Right hindlimb (tissue), 1 donor: ENCODE measurements at regions not wholly inside any gene's neighbourhood (a gene's known extent, or its start where the extent isn't known, plus 50 kb on each side); places are given as distances from the start of the nearest gene placed in this dataset.

Source experiments
- DNase-seq: peaks from one replicate; pipeline ENCODE4 v3.0.0-alpha.2; 2018

- DNase-seq: no peak
Observed at GRCh38 chr18:51611326-51611725, 413.8 kb upstream of the MEX3C start.

DNA sequence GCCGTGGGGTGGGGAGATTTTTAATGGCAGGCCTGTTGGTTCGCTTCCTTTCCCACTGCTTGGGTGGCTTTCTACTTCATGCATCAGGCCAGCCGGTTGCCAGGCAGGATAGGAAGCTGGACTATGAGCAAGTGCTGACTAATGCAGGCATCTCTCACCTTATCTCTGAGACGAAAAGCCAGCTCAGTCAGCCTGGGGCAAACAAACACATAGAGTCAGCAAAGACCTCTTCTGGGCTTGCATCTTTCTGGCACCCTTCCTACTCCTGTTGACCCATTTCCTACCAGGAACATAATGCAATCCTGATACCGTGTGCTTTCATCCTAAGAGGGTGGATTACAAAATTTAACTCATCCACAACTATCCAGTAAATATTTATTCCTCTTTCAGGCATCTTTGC lies 416.6 kb upstream of the MEX3C start:
- no peak for DNase-seq

- DNase-seq: peak; percentile 58
Observed at GRCh38 chr18:51614967-51615571, 417.6 kb upstream of the MEX3C start.

- no peak for DNase-seq
Observed at GRCh38 chr18:51617167-51617566, 419.7 kb upstream of the MEX3C start.

- no peak for DNase-seq
Observed at GRCh38 chr18:51617572-51618260, 420.2 kb upstream of the MEX3C start.

GRCh38 chr18:51619283-51619682 lies 421.8 kb upstream of the MEX3C start:
- no peak for DNase-seq

DNA sequence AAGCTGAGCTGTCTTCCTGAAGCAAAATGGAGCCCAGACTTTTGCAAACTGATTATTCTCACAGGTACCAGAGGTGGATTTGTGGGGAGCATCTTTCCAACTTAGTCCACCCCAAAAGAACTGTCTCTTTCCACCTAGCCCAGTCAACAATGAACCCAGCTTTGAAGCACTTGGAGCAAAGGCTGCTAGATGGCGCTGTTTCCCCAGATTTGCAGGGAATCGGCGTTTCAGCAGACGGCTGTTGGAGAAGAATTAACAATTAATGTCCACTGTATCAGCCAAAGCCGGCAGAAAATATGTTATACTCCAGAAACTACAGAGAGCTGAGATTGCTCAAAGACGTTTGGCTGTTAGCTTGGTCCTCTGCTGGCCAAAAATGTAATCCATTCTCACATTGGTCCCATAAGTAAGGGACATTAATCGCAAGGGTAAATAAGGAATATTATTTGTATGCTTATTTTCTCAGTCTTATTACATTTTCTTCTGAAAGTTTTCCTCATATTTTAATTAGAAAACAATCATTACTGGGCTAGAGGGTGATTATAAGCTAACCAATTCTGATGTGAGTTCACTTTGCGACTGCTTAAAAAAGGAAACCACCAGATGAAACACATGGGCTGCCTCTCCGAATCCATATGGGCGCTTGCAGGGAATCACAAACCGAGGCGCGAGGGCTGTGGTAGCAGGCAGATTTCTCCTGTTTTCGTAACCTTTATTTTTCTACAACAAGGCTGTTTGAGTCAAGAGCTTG lies 423.8 kb upstream of the MEX3C start:
- DNase-seq: peak; percentile 71

DNA sequence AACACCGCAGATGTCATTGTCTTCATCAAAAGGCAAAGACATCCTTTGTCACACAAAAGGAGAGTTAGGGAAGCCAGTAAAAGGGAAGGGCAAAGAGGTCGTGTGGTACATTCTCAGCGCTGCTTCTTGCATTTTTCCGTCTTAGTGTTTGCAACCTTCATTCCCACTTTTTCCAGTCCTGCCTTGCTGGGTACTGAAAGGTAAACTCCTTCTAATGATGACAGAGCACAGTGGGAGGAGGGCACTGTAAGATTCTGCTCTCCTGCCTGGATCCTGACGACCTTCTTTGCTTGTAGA lies 424.3 kb upstream of the MEX3C start:
- DNase-seq: no peak

DNA sequence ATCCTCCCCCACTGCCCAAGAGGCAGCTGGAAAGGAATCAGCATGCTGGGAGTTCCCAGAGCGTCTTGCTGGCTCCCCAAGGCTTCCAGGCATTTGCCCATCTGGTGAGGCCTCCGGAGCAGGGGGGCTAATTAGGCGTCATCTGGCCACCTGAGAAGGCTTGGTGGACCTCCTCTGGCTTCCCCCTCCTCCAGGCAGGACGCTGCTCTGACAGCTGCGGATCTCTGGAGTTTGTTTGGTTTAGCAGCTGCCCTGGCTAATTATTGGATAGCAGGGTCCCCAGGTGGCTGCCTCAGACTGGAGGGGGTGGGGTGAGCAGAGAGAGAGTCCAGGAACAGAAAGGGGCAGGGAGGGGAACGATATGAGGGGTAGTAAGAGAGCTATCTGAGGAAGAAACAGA lies 425.2 kb upstream of the MEX3C start:
- DNase-seq: no peak

- DNase-seq: no peak
Observed at GRCh38 chr18:51623653-51624052, 426.2 kb upstream of the MEX3C start.

DNA sequence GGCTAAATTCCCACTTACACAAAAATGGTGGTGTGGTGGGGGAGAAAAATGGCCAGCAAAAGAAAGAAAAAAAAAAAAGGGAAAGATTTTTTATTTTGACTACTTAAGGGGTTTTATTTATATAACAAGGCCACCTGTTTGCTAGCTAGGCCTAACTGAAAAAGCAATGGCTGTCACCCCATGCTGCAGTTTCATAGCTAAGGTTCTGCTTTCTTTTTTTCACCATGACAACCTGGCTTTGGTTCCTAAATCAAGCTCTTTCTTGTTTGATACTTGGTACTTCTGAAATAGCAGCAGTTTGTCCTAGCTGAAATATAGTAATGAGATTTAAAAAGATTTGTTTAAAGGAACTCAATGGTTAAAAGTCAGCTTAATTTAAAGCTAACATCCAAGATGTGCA lies 433.2 kb upstream of the MEX3C start:
- no peak for DNase-seq

- DNase-seq: no peak
Observed at GRCh38 chr18:51637881-51638280, 440.4 kb upstream of the MEX3C start.

- DNase-seq: no peak
Observed at GRCh38 chr18:51639541-51639940, 442.1 kb upstream of the MEX3C start.

GRCh38 chr18:51643483-51643882 lies 446.0 kb upstream of the MEX3C start:
- DNase-seq: no peak

GRCh38 chr18:51645607-51646006 lies 448.1 kb upstream of the MEX3C start:
- no peak for DNase-seq

- no peak for DNase-seq
Observed at GRCh38 chr18:51647346-51647745, 449.9 kb upstream of the MEX3C start.

DNA sequence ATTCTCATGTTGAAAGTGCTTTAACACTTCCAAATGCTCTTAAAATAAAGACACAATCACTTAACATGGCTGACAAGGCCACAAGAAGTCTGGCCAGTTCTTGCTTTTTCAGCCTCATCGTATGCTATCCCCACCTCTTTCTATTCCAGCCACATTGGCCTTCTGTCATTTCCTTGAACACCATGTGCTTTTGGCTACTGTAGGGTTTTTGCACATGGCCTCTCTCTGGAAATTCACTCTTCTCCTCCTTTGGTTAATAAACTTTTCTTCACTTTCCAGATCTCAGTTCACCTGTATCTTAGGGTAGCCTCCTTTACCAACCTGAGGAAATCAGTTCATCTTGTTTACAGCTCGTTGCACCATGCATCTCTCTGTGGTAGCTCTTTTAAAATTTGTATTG lies 450.5 kb upstream of the MEX3C start:
- no peak for DNase-seq

GRCh38 chr18:51649796-51650195 lies 452.3 kb upstream of the MEX3C start:
- no peak for DNase-seq

GRCh38 chr18:51651761-51652160 lies 454.3 kb upstream of the MEX3C start:
- no peak for DNase-seq

DNA sequence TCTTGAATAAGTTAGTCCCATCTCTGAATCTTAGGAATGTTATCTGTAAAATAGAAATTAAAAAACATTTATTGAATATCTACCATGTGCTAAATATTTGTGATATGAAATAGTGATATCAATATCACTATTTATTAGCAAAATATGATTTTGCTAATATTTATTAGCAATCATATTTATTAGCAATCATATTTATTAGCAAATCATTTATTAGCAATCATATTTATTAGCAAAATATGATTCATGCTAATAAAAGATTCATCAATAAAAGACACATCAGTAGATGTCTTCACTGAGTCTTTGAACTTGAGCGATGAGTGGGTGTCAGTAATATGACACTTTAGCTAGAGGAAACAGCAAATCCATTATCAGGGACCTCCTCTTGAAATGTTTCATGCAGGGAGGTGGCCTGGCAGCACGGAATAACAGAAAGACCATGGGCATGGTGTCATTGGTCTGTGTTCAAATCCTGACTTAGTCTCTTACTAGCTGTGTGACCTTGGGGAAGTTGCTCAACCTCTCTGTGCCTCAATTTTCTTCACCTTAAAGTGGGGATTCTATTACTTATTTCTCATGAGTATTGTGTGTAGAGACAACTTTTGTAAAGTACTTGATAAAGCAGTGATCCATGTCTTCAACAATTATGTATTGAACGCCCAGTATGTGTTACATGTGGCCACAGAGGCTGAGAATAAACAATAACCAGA lies 456.2 kb upstream of the MEX3C start:
- no peak for DNase-seq

- no peak for DNase-seq
Observed at GRCh38 chr18:51654488-51655326, 457.2 kb upstream of the MEX3C start.

DNA sequence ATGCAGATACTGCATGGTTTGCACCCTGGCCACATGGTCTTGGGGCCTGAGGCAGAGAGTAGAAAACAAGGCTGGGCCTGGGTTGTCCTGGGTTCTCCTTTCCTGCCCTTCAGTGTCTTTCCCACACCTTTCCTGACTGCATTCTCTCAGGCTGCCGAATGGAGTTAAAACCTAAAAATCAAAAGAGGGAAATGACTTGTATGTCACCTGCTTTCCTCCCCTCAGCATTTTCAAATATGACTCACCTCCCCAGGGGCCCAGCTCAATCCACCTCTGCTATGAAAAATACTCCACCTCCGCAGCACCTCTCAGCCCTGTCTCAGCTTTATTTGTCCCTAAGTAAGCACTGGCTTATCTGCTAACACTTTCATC lies 457.8 kb upstream of the MEX3C start:
- no peak for DNase-seq

GRCh38 chr18:51656249-51656648 lies 458.8 kb upstream of the MEX3C start:
- no peak for DNase-seq
